SK-N-SH (cell line): ENCODE measurements at regions not wholly inside any gene's neighbourhood (a gene's known extent, or its start where the extent isn't known, plus 50 kb on each side); places are given as distances from the start of the nearest gene placed in this dataset.

Source experiments
- CTCF ChIA-PET: fragments of 300-600, 350-600 bp; formaldehyde crosslinking; extraction: SDS; loops from one replicate; lab custom pipeline; 2021; lab: Yijun Ruan, JAX
- POLR2A ChIA-PET: fragments of 350-600 bp; sonication (Branson Sonifier 250); formaldehyde crosslinking; extraction: SDS; loops from one replicate; lab custom pipeline; 2020; ENCODE audit warnings: antibody characterized with exemption, inconsistent platforms; lab: Yijun Ruan, JAX
- DNase-seq: peaks from one replicate; pipeline ENCODE4 v3.0.0; 2012
- H2AFZ ChIP-seq: fragments of 200-600 bp; sonication (generic); 2 replicates; pipeline ENCODE4 v1.8.1; 2016; ENCODE audit warnings: antibody characterized with exemption, mild to moderate bottlenecking, low read depth
- H3F3A ChIP-seq: fragments of 200-600 bp; sonication (generic); replicated peaks from 2 replicates; pipeline ENCODE3; 2016; ENCODE audit warnings: antibody characterized with exemption, mild to moderate bottlenecking; ENCODE audit not compliant: insufficient read depth
- H3K27ac ChIP-seq, 2 experiments: fragments of 200-500 bp in 1 of 2; fragments of 200-600 bp in 1 of 2; sonication (Bioruptor generic) in 1 of 2; sonication (generic), shearing (Covaris generic) in 1 of 2; 2 replicates each; pipeline versions ENCODE4 v1.5.1 to v1.6.1; 2014 to 2016; ENCODE audit warnings: low read depth in 2 of 2, inconsistent platforms in 1 of 2, low read length in 1 of 2, mild to moderate bottlenecking in 1 of 2, mixed read lengths in 1 of 2
- H3K27me3 ChIP-seq: fragments of 200-600 bp; sonication (generic), shearing (Covaris generic); 2 replicates; pipeline ENCODE4 v1.6.1; 2016; ENCODE audit warnings: mixed run types; ENCODE audit not compliant: insufficient read depth
- H3K36me3 ChIP-seq, 2 experiments: fragments of 200-500 bp in 1 of 2; fragments of 200-600 bp in 1 of 2; sonication (Bioruptor generic) in 1 of 2; sonication (generic) in 1 of 2; replicated peaks in 1 of 2; 2 replicates each; pipeline versions ENCODE3 to v1.5.1; 2014 to 2016; ENCODE audit warnings: low read length in 1 of 2, mild to moderate bottlenecking in 1 of 2; ENCODE audit not compliant: insufficient read depth in 2 of 2, control insufficient read depth in 1 of 2
- H3K4me1 ChIP-seq, 2 experiments: fragments of 200-500 bp in 1 of 2; fragments of 200-600 bp in 1 of 2; sonication (Bioruptor generic) in 1 of 2; sonication (generic), shearing (Covaris generic) in 1 of 2; 2 replicates each; pipeline versions ENCODE4 v1.5.1 to v1.6.1; 2014 to 2016; ENCODE audit warnings: low read depth in 1 of 2, low read length in 1 of 2, mixed run types in 1 of 2; ENCODE audit not compliant: insufficient read depth in 2 of 2, control insufficient read depth in 1 of 2
- H3K4me2 ChIP-seq: fragments of 200-600 bp; sonication (generic), shearing (Covaris generic); 2 replicates; pipeline ENCODE4 v1.6.1; 2017; ENCODE audit warnings: mixed run types
- H3K4me3 ChIP-seq, 2 experiments: fragments of 200-500 bp in 1 of 2; fragments of 200-600 bp in 1 of 2; sonication (Bioruptor generic) in 1 of 2; sonication (generic), shearing (Covaris generic) in 1 of 2; 2 replicates each; pipeline versions ENCODE4 v1.5.1 to v1.8.1; 2014 to 2016; ENCODE audit warnings: low read depth in 2 of 2, inconsistent platforms in 1 of 2, low read length in 1 of 2, mild to moderate bottlenecking in 1 of 2, mixed read lengths in 1 of 2, moderate library complexity in 1 of 2
- H3K79me2 ChIP-seq: fragments of 200-600 bp; sonication (generic); 2 replicates; pipeline ENCODE4 v1.8.1; 2017; ENCODE audit warnings: mild to moderate bottlenecking; ENCODE audit not compliant: insufficient read depth
- H3K9ac ChIP-seq: fragments of 200-600 bp; sonication (generic); 2 replicates; pipeline ENCODE4 v1.6.1; 2017; ENCODE audit warnings: mixed run types
- H3K9me2 ChIP-seq: fragments of 200-600 bp; sonication (generic); 2 replicates; pipeline ENCODE4 v1.6.1; 2017; ENCODE audit warnings: mixed run types
- H3K9me3 ChIP-seq: fragments of 200-600 bp; sonication (generic); 2 replicates; pipeline ENCODE4 v1.6.1; 2017; ENCODE audit warnings: mixed run types, mild to moderate bottlenecking, moderate library complexity
- H4K20me1 ChIP-seq: fragments of 200-600 bp; sonication (generic); 2 replicates; pipeline ENCODE4 v1.6.1; 2017; ENCODE audit warnings: mild to moderate bottlenecking, mixed run types; ENCODE audit not compliant: insufficient read depth
- CTCF ChIP-seq: fragments of 200-600 bp; sonication (generic); IDR thresholded peaks from 2 replicates; pipeline ENCODE4 v1.6.1; 2017; ENCODE audit warnings: antibody characterized with exemption, mild to moderate bottlenecking, moderate library complexity
- FOXJ3 ChIP-seq: sonication (generic); formaldehyde crosslinking; IDR thresholded peaks from 2 replicates; pipeline ENCODE4 v1.5.1; 2020; ENCODE audit warnings: mild to moderate bottlenecking, missing genetic modification reagents
- GABPA ChIP-seq: IDR thresholded peaks from 2 replicates; pipeline ENCODE4 v1.4.0; 2012; ENCODE audit warnings: low read depth, mild to moderate bottlenecking
- GATA2 ChIP-seq: sonication (generic); formaldehyde crosslinking; IDR thresholded peaks from 2 replicates; pipeline ENCODE4 v1.5.0; 2020; ENCODE audit warnings: mild to moderate bottlenecking, missing genetic modification reagents
- JUND ChIP-seq: IDR thresholded peaks from 2 replicates; pipeline ENCODE4 v1.4.0; 2012
- MAX ChIP-seq: IDR thresholded peaks from 2 replicates; pipeline ENCODE4 v1.4.0; 2012; ENCODE audit warnings: low read depth
- MEF2A ChIP-seq: IDR thresholded peaks from 2 replicates; pipeline ENCODE4 v1.4.0; 2012; ENCODE audit warnings: low read depth, borderline replicate concordance
- RFX5 ChIP-seq: IDR thresholded peaks from 2 replicates; pipeline ENCODE4 v1.6.1; 2012; ENCODE audit warnings: mild to moderate bottlenecking, improper control_type of control experiment, low read length
- RXRA ChIP-seq: IDR thresholded peaks from 2 replicates; pipeline ENCODE4 v1.4.0; 2012; ENCODE audit warnings: low read depth, mild to moderate bottlenecking, borderline replicate concordance
- TCF12 ChIP-seq: IDR thresholded peaks from 2 replicates; pipeline ENCODE4 v1.4.0; 2012
- USF1 ChIP-seq: IDR thresholded peaks from 2 replicates; pipeline ENCODE4 v1.4.0; 2012; ENCODE audit warnings: low read depth, borderline replicate concordance
- WGBS: methylation state at CpG from one replicate; pipeline ENCODE4 v1.1.6; 2017; ENCODE audit warnings: low lambda C conversion rate; 5-methylcytosine and 5-hydroxymethylcytosine counted together
- TF ChIP-seq, protein P1 (sequence below): IDR thresholded peaks from 2 replicates; pipeline ENCODE4 v1.6.1; 2012; ENCODE audit warnings: mild to moderate bottlenecking, low read depth, low read length, moderate library complexity

DNA sequence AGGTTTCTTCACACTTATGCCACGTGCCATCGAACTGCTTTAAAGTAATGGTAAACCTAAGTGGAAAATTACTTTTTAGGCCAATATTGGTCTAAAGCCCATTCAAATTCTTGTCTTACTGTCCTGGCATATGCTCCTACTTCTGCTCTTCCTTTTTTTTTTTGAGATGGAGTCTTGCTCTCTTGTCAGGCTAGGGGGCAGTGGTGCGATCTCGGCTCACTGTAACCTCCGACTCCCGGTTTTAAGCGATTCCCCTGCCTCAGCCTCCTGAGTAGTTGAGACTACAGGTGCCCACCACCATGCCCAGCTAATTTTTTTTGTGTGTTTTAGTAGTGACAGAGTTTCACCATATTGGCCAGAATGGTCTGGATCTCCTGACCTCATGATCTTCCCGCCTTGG lies 129.0 kb upstream of the TECRL start:
- no peak overlapping the region for H2AFZ ChIP-seq
- no peaks in the 10 kb centered on the region for H3F3A ChIP-seq
- H3K9ac ChIP-seq = no peak overlapping the region
- no peaks in the 10 kb centered on the region for H3K36me3 ChIP-seq
- no peaks in the 10 kb centered on the region for H3K9me2 ChIP-seq
- no peak for DNase-seq
- WGBS = 27% methylated on average over 8 of the region's 8 CpGs
- H3K79me2 ChIP-seq = no peaks in the 10 kb centered on the region
- TF ChIP-seq CTCF (peak; percentile 52), TCF12 (no peak)
- H3K9me3 ChIP-seq = no peaks in the 10 kb centered on the region
- no peaks in the 10 kb centered on the region for H3K4me1 ChIP-seq
- H3K27ac ChIP-seq = no peak overlapping the region
- H4K20me1 ChIP-seq = no peaks in the 10 kb centered on the region
- no peak overlapping the region for H3K4me3 ChIP-seq
- H3K27me3 ChIP-seq = no peaks in the 10 kb centered on the region
- H3K4me2 ChIP-seq = no peak overlapping the region
- ChIA-PET POLR2A (no interaction called here), CTCF (interaction anchor here (0.8 to 3.3 kb wide), 20 partner anchors 10 to 1246 kb away, joined by 3 to 35 read pairs (median 4); no protein-coding TSS in a partner anchor)

DNA sequence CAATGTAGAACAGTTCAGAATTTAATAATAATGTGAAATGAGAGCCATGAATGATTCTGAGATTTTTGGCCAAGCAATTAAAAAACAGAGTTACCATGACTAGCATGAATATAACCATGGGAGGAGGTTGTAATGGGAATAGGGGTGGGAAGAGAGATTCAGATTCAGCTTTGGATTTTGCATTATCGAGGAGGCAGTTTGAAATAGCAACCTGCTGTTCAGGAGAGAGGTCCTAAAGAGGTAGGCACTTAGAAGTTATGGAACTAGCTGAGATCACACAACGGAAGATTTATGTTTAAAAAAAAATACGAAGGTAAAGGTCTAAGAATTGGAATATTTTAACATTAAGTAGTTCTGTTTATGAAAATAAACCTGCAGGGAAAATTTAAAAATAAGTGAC lies 124.4 kb upstream of the TECRL start:
- Histone ChIP-seq H3K9ac (no peak overlapping the region), H3K9me2 (no peaks in the 10 kb centered on the region)
- CTCF ChIA-PET = no interaction called here
- no peak for TF ChIP-seq JUND
- TF ChIP-seq USF1 = no peak
- TF ChIP-seq FOXJ3 (CRISPR knock-in tag) = no peak
- TF ChIP-seq, all 33 proteins: peak for 0
- no peak for DNase-seq
- Histone ChIP-seq H4K20me1 (no peaks in the 10 kb centered on the region), H3K9me3 (no peaks in the 10 kb centered on the region), H3K27ac (no peak overlapping the region), H3K4me1 (no peaks in the 10 kb centered on the region), H3K4me2 (no peak overlapping the region), H2AFZ (no peak overlapping the region), H3K79me2 (no peaks in the 10 kb centered on the region), H3K36me3 (no peaks in the 10 kb centered on the region), H3K4me3 (no peak overlapping the region), H3F3A (no peaks in the 10 kb centered on the region), H3K27me3 (no peaks in the 10 kb centered on the region)
- POLR2A ChIA-PET = no interaction called here
- WGBS = 9% methylated on average over 3 of the region's 3 CpGs

GRCh38 chr4:64533159-64533558 lies 123.9 kb upstream of the TECRL start:
- 0% methylated on average over 2 of the region's 2 CpGs for WGBS
- H4K20me1 ChIP-seq = no peaks in the 10 kb centered on the region

More at GRCh38 chr4:64533159-64533558, 123.9 kb upstream of the TECRL start:
- Histone ChIP-seq H3F3A (no peaks in the 10 kb centered on the region), H3K4me1 (no peaks in the 10 kb centered on the region), H3K27me3 (no peaks in the 10 kb centered on the region), H2AFZ (no peak overlapping the region), H3K9ac (no peak overlapping the region), H3K79me2 (no peaks in the 10 kb centered on the region), H3K27ac (no peak overlapping the region), H3K36me3 (no peaks in the 10 kb centered on the region), H3K9me3 (no peaks in the 10 kb centered on the region), H3K4me2 (no peak overlapping the region), H3K4me3 (no peak overlapping the region), H3K9me2 (no peaks in the 10 kb centered on the region)
- ChIA-PET CTCF (no interaction called here), POLR2A (no interaction called here)
- TF ChIP-seq, protein P1, sequence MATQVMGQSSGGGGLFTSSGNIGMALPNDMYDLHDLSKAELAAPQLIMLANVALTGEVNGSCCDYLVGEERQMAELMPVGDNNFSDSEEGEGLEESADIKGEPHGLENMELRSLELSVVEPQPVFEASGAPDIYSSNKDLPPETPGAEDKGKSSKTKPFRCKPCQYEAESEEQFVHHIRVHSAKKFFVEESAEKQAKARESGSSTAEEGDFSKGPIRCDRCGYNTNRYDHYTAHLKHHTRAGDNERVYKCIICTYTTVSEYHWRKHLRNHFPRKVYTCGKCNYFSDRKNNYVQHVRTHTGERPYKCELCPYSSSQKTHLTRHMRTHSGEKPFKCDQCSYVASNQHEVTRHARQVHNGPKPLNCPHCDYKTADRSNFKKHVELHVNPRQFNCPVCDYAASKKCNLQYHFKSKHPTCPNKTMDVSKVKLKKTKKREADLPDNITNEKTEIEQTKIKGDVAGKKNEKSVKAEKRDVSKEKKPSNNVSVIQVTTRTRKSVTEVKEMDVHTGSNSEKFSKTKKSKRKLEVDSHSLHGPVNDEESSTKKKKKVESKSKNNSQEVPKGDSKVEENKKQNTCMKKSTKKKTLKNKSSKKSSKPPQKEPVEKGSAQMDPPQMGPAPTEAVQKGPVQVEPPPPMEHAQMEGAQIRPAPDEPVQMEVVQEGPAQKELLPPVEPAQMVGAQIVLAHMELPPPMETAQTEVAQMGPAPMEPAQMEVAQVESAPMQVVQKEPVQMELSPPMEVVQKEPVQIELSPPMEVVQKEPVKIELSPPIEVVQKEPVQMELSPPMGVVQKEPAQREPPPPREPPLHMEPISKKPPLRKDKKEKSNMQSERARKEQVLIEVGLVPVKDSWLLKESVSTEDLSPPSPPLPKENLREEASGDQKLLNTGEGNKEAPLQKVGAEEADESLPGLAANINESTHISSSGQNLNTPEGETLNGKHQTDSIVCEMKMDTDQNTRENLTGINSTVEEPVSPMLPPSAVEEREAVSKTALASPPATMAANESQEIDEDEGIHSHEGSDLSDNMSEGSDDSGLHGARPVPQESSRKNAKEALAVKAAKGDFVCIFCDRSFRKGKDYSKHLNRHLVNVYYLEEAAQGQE = no peak
- TF ChIP-seq GABPA = no peak
- TF ChIP-seq MEF2A = no peak
- TF ChIP-seq RXRA = no peak
- no peak for TF ChIP-seq GATA2 (CRISPR knock-in tag)
- TF ChIP-seq RFX5 = no peak
- TF ChIP-seq MAX = no peak
- TF ChIP-seq TCF12 = no peak
- TF ChIP-seq, all 33 proteins: peak for 0
- DNase-seq = no peak
